Stomach (tissue), 8 donors: ENCODE measurements at regions not wholly inside any gene's neighbourhood (a gene's known extent, or its start where the extent isn't known, plus 50 kb on each side); places are given as distances from the start of the nearest gene placed in this dataset.
"Not testable (repeated sequence)": the region's sequence is repeated elsewhere in the genome, so short reads cannot be mapped to it uniquely, and the experiment has no call there.

ENCODE experiments used
- DNase-seq, 2 donors: peaks; one replicate each; pipeline versions ENCODE4 v3.0.0 to v3.0.0-alpha.2; 2013 to 2019
- H3K27ac ChIP-seq, 5 donors: fragments of 200-600 bp in 4 of 5; sonication (generic) in 4 of 5; one replicate each; pipeline ENCODE4 v1.5.1; 2013 to 2019; ENCODE audit warnings: mild to moderate bottlenecking in 1 of 5, moderate library complexity in 1 of 5
- H3K27me3 ChIP-seq, 3 donors: fragments of 200-600 bp; sonication (generic); one replicate each; pipeline ENCODE4 v1.5.1; 2017 to 2019; ENCODE audit warnings: mixed run types in 1 of 3
- H3K36me3 ChIP-seq, 4 donors: fragments of 200-600 bp; sonication (generic); 1 replicate in 3 of 4; 2 replicates in 1 of 4; pipeline ENCODE4 v1.5.1; 2016 to 2019
- H3K4me1 ChIP-seq, 4 donors: fragments of 200-600 bp; sonication (generic); one replicate each; pipeline ENCODE4 v1.5.1; 2016 to 2019
- H3K4me3 ChIP-seq, 4 donors: fragments of 200-600 bp; sonication (generic) in 3 of 4; one replicate each; pipeline ENCODE4 v1.5.1; 2016 to 2019; ENCODE audit warnings: mild to moderate bottlenecking in 1 of 4
- H3K9me3 ChIP-seq, 4 donors: fragments of 200-600 bp; sonication (generic); one replicate each; pipeline ENCODE4 v1.5.1; 2016 to 2019
- CTCF ChIP-seq, 7 experiments: fragments of 450-650 bp in 4 of 7; fragments of 200-600 bp in 3 of 7; sonication (generic) in 3 of 7; IDR thresholded peaks; one replicate each; pipeline ENCODE4 v1.5.1; 2016 to 2019; ENCODE audit warnings: antibody characterized with exemption in 7 of 7, control low read depth in 2 of 7, mild to moderate bottlenecking in 1 of 7
- EP300 ChIP-seq: sonication (generic); formaldehyde crosslinking; IDR thresholded peaks from one replicate; pipeline ENCODE4 v1.6.1; 2017; ENCODE audit warnings: antibody characterized with exemption
- POLR2A ChIP-seq, 4 donors: fragments of 450-650 bp; IDR thresholded peaks; one replicate each; pipeline ENCODE4 v1.6.1; 2016; ENCODE audit warnings: antibody characterized with exemption in 4 of 4, control low read depth in 2 of 4, mild to moderate bottlenecking in 1 of 4, moderate library complexity in 1 of 4
- POLR2AphosphoS5 ChIP-seq, 3 donors: sonication (generic); formaldehyde crosslinking; IDR thresholded peaks; one replicate each; pipeline ENCODE4 v1.6.1; 2016; ENCODE audit warnings: antibody characterized with exemption in 3 of 3
- WGBS, 5 donors: extraction: QIAGEN DNeasy Blood & Tissue Kit in 3 of 5; methylation state at CpG; one replicate each; pipeline versions ENCODE4 v1.1.5 to v1.1.7; 2013 to 2018; 5-methylcytosine and 5-hydroxymethylcytosine counted together
- intact Hi-C: fragments of 100-400 bp; cut with DNase I; formaldehyde crosslinking; loops from one replicate; pipeline ENCODE4 v1.15.1; 2023; ENCODE audit warnings: low total_unique reads
- donor health status: healthy with polysubstance abuse.
- donor health status: Bipolar disorder and iron deficiency.
- donor health status: healthy.

GRCh38 chr6:67952121-67952520 lies 683.0 kb upstream of the ADGRB3 start:
- intact Hi-C loops, result no loop called here
- Histone ChIP-seq H3K4me3 (no peak overlapping the region), H3K4me1 (no peaks in the 10 kb centered on the region), H3K27me3 (no peaks in the 10 kb centered on the region), H3K27ac (no peak overlapping the region), H3K9me3 (peaks cover 0 to 17% (median 11%) of the 10 kb centered on the region in 4 donors), H3K36me3 (no peaks in the 10 kb centered on the region)
- 69 to 90% (median 80%) methylated on average over 1 of the region's 1 CpG for WGBS, 5 donors
- DNase-seq, result no peak
- no peak for TF ChIP-seq CTCF (IDR thresholded peaks at IDR 0.05)
- no peak for TF ChIP-seq POLR2A (IDR thresholded peaks at IDR 0.05)
- TF ChIP-seq EP300, result no peak
- TF ChIP-seq POLR2AphosphoS5 (IDR thresholded peaks at IDR 0.05), result no peak

GRCh38 chr6:67947762-67948161 lies 687.3 kb upstream of the ADGRB3 start:
- H3K4me1 ChIP-seq, H3K9me3 ChIP-seq, DNase-seq, H3K27me3 ChIP-seq, intact Hi-C loops, H3K27ac ChIP-seq, H3K4me3 ChIP-seq, H3K36me3 ChIP-seq: not testable (repeated sequence)
- WGBS, 5 donors, result 79 to 97% (median 90%) methylated on average over 1 of the region's 1 CpG

GRCh38 chr6:67935976-67936477 lies 699.1 kb upstream of the ADGRB3 start:
- DNase-seq, result no peak
- H3K4me3 ChIP-seq, result no peak overlapping the region
- intact Hi-C loops, result no loop called here
- TF ChIP-seq EP300 (no peak), CTCF (IDR thresholded peaks at IDR 0.05) (no peak), POLR2A (IDR thresholded peaks at IDR 0.05) (no peak), POLR2AphosphoS5 (IDR thresholded peaks at IDR 0.05) (no peak)
- no peak overlapping the region for H3K27ac ChIP-seq
- no peaks in the 10 kb centered on the region for H3K4me1 ChIP-seq
- no peaks in the 10 kb centered on the region for H3K27me3 ChIP-seq
- no peaks in the 10 kb centered on the region for H3K36me3 ChIP-seq
- peaks cover 0 to 6% (median 0%) of the 10 kb centered on the region in 4 donors for H3K9me3 ChIP-seq
- 79 to 90% (median 87%) methylated on average over 2 of the region's 2 CpGs for WGBS, 5 donors

DNA sequence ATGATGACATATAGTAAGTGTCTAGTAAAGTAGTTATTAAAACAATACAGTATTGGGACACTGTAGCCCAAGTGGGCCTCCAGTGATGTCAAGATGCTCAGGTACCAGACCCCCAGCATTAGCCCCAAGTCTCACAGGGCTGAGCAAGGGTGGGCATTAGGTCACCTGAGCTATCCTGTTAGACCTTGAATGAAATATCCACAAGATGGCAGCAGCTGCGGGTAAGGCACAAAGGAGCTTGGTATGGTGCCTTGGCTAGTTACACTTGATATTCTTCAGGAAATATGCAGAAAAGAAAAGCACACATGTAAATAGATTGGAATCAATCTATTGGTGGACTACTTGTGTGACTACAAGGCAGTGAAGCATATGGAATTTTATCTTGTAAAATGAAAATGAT lies 701.8 kb upstream of the ADGRB3 start:
- Histone ChIP-seq H3K27me3 (no peaks in the 10 kb centered on the region), H3K27ac (no peak overlapping the region), H3K4me1 (no peaks in the 10 kb centered on the region), H3K9me3 (no peaks in the 10 kb centered on the region), H3K4me3 (no peak overlapping the region), H3K36me3 (no peaks in the 10 kb centered on the region)
- WGBS, 5 donors, result 46 to 65% (median 50%) methylated on average over 1 of the region's 1 CpG
- intact Hi-C loops, result no loop called here
- TF ChIP-seq POLR2AphosphoS5 (IDR thresholded peaks at IDR 0.05) (no peak), CTCF (IDR thresholded peaks at IDR 0.05) (no peak), POLR2A (IDR thresholded peaks at IDR 0.05) (no peak), EP300 (no peak)
- no peak for DNase-seq

DNA sequence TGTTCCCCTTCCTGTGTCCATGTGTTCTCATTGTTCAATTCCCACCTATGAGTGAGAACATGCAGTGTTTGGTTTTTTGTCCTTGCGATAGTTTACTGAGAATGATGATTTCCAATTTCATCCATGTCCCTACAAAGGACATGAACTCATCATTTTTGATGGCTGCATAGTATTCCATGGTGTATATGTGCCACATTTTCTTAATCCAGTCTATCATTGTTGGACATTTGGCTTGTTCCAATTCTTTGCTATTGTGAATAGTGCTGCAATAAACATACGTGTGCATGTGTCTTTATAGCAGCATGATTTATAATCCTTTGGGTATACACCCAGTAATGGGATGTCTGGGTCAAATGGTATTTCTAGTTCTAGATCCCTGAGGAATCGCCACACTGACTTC lies 712.5 kb upstream of the ADGRB3 start:
- DNase-seq, H3K4me1 ChIP-seq, H3K27ac ChIP-seq, H3K4me3 ChIP-seq, H3K36me3 ChIP-seq, H3K27me3 ChIP-seq, H3K9me3 ChIP-seq, intact Hi-C loops: not testable (repeated sequence)
- WGBS, 5 donors, result 75 to 90% (median 77%) methylated on average over 1 to 2 of the region's 3 CpGs

DNA sequence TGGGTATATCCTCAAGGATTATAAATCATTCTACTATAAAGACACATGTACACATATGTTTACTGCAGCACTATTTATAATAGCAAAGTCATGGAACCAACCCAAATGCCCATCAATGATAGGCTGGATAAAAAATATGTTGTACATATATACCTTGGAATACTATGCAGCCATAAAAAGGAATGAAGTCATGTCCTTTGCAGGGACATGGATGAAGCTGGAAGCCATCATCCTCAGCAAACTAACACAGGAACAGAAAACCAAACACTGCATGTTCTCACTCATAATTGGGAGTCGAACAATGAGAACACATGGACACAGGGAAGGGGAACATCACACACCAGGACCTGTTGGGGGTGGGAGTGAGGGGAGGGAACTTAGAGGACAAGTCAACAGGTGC lies 715.0 kb upstream of the ADGRB3 start:
- H3K36me3 ChIP-seq, H3K27me3 ChIP-seq, H3K9me3 ChIP-seq, H3K4me1 ChIP-seq, DNase-seq, intact Hi-C loops, H3K27ac ChIP-seq, H3K4me3 ChIP-seq: not testable (repeated sequence)
- WGBS, 5 donors, result 71 to 91% (median 89%) methylated on average over 1 of the region's 1 CpG
